ENCODE measurements at regions not wholly inside any gene's neighbourhood (a gene's known extent, or its start where the extent isn't known, plus 50 kb on each side); places are given as distances from the start of the nearest gene placed in this dataset.

GRCh38 chr14:101625336-101626097, 64.2 kb downstream of the DIO3 start:
- DNase-seq = no peak
- Histone ChIP-seq H3K4me1 (peaks cover 11% of the 10 kb centered on the region), H3K27ac (no peak overlapping the region), H3K9me3 (no peaks in the 10 kb centered on the region), H3K36me3 (replicated peaks in 1 of 2; ENCODE audit: insufficient read depth in 1 of 2, low read depth in 2 of 2) (no peaks in the 10 kb centered on the region), H3K27me3 (no peaks in the 10 kb centered on the region), H3K4me3 (no peak overlapping the region)
- intact Hi-C loops (cut with DNase I) = no loop called here
- 61 to 88% methylated on average over 1 of the region's 1 CpG for WGBS, 2 donors
- no peak for ATAC-seq
- no peak for TF ChIP-seq POLR2A (IDR thresholded peaks at IDR 0.05)
- TF ChIP-seq, protein P1, sequence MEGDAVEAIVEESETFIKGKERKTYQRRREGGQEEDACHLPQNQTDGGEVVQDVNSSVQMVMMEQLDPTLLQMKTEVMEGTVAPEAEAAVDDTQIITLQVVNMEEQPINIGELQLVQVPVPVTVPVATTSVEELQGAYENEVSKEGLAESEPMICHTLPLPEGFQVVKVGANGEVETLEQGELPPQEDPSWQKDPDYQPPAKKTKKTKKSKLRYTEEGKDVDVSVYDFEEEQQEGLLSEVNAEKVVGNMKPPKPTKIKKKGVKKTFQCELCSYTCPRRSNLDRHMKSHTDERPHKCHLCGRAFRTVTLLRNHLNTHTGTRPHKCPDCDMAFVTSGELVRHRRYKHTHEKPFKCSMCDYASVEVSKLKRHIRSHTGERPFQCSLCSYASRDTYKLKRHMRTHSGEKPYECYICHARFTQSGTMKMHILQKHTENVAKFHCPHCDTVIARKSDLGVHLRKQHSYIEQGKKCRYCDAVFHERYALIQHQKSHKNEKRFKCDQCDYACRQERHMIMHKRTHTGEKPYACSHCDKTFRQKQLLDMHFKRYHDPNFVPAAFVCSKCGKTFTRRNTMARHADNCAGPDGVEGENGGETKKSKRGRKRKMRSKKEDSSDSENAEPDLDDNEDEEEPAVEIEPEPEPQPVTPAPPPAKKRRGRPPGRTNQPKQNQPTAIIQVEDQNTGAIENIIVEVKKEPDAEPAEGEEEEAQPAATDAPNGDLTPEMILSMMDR (IDR thresholded peaks at IDR 0.05) = no peak

DNA sequence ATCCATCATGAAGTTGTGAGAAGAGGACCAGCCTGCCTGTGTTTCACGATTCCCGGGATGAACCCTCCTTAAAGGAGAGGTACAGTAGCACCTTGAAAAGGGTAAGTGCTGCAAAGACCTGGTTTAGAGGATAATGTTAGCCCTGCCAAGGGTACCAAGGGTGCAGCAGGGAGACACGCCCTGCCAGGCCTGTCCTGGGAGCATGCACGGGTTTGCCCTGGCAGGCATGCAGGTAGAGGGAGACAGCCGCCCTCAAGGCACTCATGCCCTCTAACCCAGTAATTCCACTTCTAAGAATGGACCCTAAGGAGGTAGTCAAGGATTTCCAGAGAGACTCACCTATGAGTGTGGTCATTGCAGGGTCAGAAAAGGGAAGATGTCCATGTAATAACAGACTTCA, 65.0 kb downstream of the DIO3 start:
- Histone ChIP-seq H3K27ac (no peak overlapping the region), H3K4me3 (no peak overlapping the region), H3K9me3 (no peaks in the 10 kb centered on the region), H3K4me1 (peaks cover 11% of the 10 kb centered on the region), H3K27me3 (no peaks in the 10 kb centered on the region), H3K36me3 (replicated peaks in 1 of 2; ENCODE audit: insufficient read depth in 1 of 2, low read depth in 2 of 2) (no peaks in the 10 kb centered on the region)
- ATAC-seq = no peak
- intact Hi-C loops (cut with DNase I) = no loop called here
- 82 to 84% methylated on average over 5 of the region's 5 CpGs for whole genome bisulfite sequencing, 2 donors
- TF ChIP-seq POLR2A (IDR thresholded peaks at IDR 0.05) = no peak
- TF ChIP-seq, protein P1 (IDR thresholded peaks at IDR 0.05) = no peak
- DNase-seq = no peak

DNA sequence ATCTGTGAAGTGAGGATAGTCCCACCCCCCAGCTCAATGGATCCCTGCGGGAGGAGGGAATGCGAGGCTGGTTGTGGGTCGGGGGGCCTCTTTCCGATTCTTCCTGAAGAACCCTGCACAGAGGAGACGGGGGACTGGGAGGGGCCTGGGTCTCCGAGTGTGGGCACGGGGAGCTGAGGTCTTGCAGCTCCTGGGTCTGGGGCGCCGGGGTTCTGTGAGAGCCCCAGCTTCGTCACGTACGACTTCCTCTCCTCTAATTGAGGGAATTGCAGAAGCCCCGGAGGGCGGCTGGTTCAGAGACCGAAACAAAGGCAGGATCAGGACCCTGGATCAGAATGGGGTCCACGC, 66.6 kb downstream of the DIO3 start:
- TF ChIP-seq POLR2A (IDR thresholded peaks at IDR 0.05) = no peak
- TF ChIP-seq, protein P1 (IDR thresholded peaks at IDR 0.05) = no peak
- 41 to 60% methylated on average over 15 to 16 of the region's 16 CpGs for WGBS, 2 donors
- peaks cover 11% of the 10 kb centered on the region for H3K4me1 ChIP-seq
- no peaks in the 10 kb centered on the region for H3K9me3 ChIP-seq
- H3K4me3 ChIP-seq = no peak overlapping the region
- H3K36me3 ChIP-seq (replicated peaks in 1 of 2; ENCODE audit: insufficient read depth in 1 of 2, low read depth in 2 of 2) = no peaks in the 10 kb centered on the region
- no peaks in the 10 kb centered on the region for H3K27me3 ChIP-seq
- intact Hi-C loops (cut with DNase I) = no loop called here
- ATAC-seq (no peak), DNase-seq (no peak)
- H3K27ac ChIP-seq = no peak overlapping the region

DNA sequence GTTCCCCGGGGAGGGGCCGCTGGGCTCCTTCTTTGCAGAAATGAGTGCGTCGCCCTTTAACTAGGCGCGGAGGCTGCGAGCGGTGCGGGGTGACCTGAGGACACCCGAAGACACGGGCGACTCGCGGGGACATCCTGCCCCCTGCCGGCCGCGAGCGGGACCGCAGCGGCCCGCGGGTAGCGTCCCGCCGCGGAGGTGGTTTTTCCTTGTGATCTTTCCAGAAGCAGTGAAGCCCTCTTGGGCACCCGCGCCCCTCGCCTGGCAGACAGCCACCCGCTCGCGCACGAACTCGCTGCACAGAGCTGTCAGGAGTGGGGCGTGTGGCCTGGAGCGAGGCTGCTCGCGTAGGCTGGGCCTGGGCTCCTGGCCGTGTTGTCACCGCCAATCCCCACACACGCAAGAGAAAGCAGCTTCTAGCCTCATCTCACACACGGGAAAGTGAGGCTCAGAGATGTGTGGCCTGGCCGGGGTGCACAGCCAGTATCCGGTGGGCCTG, 67.2 kb downstream of the DIO3 start:
- Histone ChIP-seq H3K27me3 (no peaks in the 10 kb centered on the region), H3K9me3 (no peaks in the 10 kb centered on the region), H3K4me1 (peaks cover 11% of the 10 kb centered on the region), H3K36me3 (replicated peaks in 1 of 2; ENCODE audit: insufficient read depth in 1 of 2, low read depth in 2 of 2) (no peaks in the 10 kb centered on the region), H3K4me3 (no peak overlapping the region), H3K27ac (no peak overlapping the region)
- no peak for TF ChIP-seq POLR2A (IDR thresholded peaks at IDR 0.05)
- TF ChIP-seq, protein P1 (IDR thresholded peaks at IDR 0.05) = peak; percentile 91 to 99 (median 98)
- 6 to 8% methylated on average over 28 to 44 of the region's 44 CpGs for WGBS, 2 donors
- intact Hi-C loops (cut with DNase I) = no loop called here
- DNase-seq (peak; percentile 75 to 81 (median 78)), ATAC-seq (peak; percentile 91)

DNA sequence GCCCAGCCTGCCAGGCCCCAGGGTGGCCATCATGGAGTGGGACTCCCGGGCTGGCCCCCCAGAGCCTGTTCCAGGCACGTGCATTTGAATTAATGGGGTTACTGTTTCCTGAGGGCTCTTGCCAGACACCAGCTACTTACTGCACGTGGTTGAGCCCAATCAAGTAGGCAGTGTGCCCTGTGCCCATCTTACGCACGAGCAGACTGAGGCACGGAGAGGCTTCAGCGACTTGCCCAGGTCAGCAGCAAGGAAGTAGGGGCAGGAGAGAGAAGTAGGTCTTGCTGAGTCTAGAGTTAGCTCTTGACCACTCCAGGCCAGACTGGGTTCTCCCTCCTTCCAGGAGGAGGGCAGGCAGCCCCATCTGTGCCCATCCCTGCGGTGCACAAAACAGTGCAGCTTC, 67.7 kb downstream of the DIO3 start:
- H3K4me3 ChIP-seq = no peak overlapping the region
- peaks cover 11% of the 10 kb centered on the region for H3K4me1 ChIP-seq
- 75 to 92% methylated on average over 4 to 8 of the region's 8 CpGs for WGBS, 2 donors
- ATAC-seq = no peak
- no peaks in the 10 kb centered on the region for H3K9me3 ChIP-seq
- TF ChIP-seq POLR2A (IDR thresholded peaks at IDR 0.05) = no peak
- TF ChIP-seq, protein P1 (IDR thresholded peaks at IDR 0.05) = no peak
- no peaks in the 10 kb centered on the region for H3K36me3 ChIP-seq (replicated peaks in 1 of 2; ENCODE audit: insufficient read depth in 1 of 2, low read depth in 2 of 2)
- intact Hi-C loops (cut with DNase I) = no loop called here
- H3K27ac ChIP-seq = no peak overlapping the region
- no peaks in the 10 kb centered on the region for H3K27me3 ChIP-seq
- no peak for DNase-seq
